Smooth muscle cell of the brain vasculature (primary cell): ENCODE measurements at regions not wholly inside any gene's neighbourhood (a gene's known extent, or its start where the extent isn't known, plus 50 kb on each side); places are given as distances from the start of the nearest gene placed in this dataset.

Experiments
- DNase-seq: peaks from one replicate; pipeline ENCODE4 v3.0.0-alpha.2; 2012; ENCODE audit warnings: low read depth, low spot score

DNA sequence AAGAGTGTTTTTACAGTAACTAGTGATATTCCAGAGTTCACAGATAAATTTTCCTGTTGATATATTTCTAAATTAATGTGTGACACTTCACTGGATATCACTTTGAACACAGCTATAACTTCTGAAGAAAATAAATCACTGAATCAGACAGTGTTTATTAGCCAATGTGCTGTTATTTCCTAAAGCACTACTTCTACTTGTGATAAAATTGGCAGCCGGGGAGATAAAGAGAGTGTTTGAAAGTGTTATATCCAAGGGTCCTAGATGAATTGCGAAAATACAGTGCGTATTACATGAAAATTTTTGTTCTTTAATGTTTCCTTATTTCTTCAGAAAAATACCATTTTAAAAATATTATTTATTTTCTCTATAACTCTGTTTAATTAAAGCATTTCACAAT lies 417.5 kb upstream of the ARGLU1 start:
- DNase-seq = no peak

DNA sequence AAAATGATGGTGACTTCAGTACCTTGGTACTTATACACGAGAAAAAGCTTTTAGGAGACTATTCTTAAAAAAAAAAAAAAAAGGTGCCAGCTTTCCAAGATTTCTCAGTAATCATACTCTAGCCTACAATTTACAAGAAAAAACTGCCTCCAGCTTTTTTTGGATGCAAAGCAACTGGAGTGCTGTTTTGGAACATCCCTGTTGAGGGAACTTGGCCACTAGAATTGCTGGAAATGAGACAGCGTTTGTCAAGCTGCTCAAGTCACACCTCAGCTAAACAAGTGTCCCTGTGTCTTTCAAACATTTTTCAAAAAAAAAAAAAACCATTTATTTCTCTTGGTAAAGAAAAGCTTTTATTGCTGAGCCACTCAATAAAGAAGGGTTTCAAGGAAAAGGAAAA lies 413.1 kb upstream of the ARGLU1 start:
- DNase-seq = no peak

DNA sequence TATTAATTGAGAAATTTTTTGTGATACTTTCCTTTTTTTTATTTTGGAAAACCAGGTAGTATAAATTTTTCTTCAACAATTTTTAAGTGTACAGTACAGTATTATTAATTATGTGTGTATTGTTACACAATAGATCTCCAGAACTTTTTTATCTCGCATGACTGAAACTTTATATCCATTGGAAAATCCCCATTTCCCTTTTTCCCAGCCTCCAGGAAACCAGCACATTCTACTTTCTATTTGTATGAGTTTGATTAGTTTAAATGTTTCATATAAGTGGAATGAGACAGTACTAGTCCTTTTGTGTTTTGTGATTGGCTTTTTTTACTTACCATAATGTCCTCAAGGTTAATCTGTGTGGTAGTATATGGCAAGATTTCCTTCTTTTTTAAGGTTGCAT lies 399.5 kb upstream of the ARGLU1 start:
- DNase-seq = no peak

DNA sequence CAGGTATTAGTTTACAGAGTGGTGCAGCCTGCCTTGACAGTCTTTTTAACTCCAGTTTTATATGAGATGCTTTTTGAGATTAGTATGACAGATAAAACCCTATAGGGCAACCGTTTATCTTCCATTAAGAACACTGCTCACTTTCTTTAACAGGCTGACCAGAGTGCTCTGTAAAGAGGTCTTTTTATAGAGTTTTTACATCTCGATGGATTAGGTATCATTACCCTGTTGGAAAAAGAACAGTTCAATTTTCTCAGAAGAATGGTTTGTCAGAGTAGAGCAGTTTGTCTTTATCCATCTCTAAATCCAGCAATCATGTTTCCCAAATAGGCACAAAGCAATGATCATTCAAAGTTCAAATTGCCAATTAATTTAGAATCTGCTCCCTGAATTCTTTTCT lies 395.2 kb upstream of the ARGLU1 start:
- DNase-seq = no peak

DNA sequence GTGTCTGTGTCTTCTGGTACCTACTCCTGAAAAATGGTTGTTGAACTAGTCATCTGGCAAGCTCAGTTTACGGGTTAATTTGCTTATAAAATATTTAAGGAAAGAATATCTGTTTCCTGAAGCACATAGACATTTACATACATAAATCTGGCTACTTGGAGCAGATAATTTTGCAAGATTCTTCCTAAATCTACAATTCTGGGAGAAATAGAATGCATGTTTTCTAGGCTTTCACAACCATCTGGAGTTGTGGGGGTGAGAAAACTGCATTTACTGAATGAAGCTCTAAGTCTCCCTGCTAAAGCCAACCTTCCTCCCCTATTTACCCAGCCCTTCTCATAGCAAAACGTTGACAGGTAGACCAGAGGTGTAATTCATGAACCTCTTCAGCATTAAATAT lies 393.7 kb upstream of the ARGLU1 start:
- DNase-seq = no peak

DNA sequence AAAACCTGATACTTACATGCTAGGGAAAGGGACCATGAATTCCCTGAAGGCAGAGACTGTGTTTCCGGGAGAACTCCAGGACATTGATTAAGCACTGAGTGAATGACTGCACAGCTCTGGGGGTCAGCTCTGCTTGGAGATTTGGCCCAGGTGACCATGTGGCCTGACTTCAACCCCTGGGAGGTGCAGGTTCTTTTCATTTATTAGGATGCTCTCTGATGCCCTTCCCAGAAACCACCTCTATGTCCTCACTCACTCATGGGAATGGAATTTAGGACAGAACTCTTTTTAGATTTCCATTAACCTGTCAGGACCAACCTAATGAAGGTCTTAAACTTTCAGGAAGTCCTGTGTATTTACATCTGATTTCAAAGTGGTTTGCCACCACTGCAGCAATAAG lies 393.3 kb upstream of the ARGLU1 start:
- DNase-seq = no peak

DNA sequence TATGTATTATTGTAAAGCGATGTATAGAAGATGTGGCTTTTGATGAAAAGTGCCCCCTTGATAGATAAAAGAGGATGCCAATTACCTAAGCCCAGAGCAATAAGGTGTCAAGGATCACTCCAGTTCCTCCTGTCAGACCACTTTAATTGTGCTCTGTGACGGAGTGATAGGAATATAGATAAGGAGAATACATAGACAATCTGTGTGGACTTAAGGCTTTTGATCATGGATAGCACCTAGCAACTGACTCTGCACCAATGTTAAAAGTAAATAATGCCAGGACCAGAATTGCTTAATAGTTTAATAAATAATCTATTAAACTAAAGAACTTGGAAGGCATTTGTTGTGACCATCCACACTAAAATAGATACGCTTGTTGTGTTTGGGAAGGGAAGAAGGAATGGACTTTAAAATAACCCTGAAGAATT lies 390.7 kb upstream of the ARGLU1 start:
- no peak for DNase-seq

DNA sequence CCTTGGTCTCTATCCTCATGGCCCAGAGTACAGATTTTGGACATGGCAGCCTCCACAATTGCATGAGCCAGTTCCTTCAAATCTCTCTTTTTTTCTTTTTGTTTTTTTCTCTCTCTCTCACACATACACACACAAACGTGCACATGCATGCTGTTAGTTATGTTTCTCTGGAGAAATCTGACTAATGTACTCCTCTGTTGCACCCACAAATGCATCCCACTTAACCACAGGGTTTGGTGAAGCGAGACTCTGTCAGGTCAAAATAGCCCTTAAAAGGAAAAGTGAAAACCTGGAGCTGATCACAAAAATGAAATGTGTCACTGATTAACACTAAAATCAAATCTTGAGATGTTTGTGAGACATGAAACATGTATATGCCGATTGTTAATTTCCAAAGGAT lies 374.6 kb upstream of the ARGLU1 start:
- no peak for DNase-seq

DNA sequence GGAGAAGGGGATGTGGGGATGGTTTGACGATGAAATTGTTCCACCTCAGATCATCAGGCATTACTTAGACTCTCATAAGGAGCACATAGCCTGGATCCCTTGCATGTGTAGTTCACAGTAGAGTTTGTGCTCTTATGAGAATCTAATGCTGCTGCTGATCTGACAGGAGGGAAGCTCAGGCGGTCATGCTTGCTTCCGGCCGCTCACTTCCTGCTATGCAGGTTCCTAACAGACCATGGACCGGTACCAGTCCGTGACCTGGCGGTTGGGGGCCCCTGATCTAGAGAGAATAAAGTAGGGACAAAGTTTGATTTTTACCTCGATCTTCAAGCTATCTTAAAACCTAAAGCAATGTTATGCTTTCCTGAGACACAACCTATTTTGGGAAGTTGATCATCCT lies 373.8 kb upstream of the ARGLU1 start:
- DNase-seq = no peak

DNA sequence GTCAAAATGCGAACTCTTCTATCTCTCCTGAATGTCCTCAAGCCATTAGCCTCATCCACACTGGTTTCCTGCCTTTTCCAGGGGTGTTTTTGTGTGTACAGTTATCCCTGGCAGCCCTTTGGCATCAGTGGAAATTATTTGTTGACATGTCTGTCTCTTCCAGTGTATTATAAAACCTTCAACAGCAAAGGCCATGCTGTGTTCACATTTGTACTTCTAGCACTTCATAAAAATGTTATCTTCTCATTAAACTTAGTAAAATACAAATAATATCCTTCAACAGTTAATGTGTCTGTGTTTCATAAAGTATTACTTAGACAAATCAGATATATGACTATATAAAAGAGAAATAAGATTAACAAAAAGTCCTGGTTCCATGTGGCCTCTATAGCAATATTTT lies 359.5 kb upstream of the ARGLU1 start:
- no peak for DNase-seq

DNA sequence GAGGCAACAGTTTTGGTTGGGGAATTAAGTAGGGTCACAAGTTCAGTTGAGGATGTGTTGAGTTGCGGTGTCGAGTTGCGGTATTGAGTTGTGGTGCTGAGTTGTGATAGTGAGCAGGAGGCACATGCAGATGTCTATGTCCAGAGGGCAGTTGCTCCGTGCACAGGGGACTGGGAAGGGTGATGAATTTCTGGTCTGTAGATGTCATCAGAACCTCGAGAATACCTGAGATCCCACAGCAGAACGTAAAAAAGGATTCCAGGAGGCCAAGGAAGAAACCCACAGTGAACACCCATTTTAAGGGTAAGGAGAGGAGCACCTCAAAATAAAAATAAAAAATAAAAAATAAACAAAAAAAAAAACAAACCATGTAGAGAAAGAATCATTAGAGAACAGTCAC lies 354.4 kb upstream of the ARGLU1 start:
- no peak for DNase-seq

DNA sequence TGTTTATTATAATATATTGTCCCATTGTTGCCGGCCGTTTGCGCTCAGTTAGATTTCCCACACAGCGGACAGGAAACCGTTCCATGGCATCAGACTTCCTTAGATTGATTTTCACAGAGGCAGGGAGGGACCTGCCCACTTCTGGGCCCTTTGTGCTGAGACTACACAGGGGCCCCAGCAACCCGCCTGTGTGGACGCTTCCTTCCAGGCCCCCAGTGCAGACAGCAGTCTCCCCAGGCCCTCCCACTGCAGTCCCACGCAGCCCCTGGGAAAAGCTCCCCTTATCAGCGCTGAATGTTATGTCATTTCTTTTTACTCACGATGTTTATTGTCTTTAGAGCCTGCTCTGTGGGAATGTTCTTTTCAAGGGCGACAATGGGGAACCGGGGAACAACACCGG lies 351.7 kb upstream of the ARGLU1 start:
- DNase-seq = no peak

DNA sequence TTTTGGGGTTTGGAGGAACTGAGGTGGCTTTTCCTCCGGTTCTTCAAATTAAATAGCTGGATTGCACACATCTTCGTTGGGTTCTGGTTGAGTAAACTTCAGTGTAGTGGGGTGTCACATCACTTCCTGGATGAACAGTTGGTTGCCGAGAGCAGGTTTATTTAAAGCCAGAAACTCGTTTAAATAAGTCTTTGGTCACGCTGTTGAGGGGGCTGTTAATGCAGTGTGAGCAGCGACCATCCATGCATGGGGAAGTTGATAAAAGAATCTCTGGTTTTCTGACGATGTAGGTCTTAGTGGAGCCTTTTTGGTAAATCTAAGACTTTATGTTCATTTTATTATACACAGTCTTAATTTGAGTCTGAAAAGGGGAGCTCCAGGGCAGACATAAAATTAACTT lies 351.2 kb upstream of the ARGLU1 start:
- no peak for DNase-seq

DNA sequence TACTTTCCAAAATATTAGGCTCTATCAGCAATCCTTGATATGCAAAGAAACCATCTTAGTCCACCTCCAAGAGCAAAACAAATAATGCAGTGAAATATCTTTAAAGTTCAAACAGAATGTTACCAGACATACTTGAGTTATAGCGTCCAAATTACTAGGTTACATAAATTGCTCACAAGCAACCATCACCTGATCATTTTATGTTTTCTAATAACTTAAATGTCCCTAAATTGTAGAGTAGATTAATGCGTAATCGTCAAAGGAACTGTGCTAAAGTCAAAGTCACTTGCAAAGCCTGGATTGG lies 350.6 kb upstream of the ARGLU1 start:
- no peak for DNase-seq

DNA sequence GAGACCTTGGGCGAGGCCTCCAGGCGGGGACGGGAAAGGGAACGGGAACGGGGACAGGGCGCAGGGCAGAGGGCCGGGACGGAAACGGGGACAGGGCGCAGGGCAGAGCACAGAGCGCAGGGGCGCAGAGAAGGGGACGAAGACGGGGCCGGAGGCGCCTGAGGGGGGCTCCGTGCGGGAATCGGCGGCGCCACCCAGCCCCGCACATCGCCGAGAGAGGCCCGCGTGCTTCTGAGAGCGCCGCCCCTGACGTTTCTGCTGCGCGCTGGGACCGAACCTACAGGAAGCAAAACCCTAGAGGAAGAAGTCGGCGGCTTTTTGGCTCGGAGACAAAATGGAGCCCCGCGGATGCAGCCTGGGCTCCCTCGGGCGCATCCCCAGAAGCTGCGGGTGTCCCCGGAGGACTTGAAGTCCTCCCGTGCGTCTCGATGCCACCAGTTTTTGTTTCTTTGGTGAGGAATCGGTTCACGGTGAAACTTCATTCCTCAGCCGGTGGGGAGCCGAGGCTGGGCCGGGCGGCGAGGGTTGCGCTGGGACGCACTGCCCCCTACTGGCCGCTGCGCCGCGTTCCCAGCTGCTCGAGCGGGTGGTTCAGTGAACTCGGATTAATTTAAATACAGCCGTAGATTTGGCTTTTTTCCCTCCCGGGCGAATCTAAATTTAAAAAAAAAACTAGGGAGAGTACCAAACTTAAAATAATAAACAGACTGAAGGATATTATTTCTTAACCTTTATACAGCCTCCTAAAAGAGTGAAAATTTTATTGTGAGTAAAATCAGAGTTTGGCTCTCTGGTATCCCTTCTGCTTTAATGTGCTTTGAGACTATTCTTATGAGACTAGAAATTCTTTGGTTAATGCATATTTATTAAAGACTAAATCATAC lies 350.0 kb upstream of the ARGLU1 start:
- DNase-seq = peak; percentile 50

DNA sequence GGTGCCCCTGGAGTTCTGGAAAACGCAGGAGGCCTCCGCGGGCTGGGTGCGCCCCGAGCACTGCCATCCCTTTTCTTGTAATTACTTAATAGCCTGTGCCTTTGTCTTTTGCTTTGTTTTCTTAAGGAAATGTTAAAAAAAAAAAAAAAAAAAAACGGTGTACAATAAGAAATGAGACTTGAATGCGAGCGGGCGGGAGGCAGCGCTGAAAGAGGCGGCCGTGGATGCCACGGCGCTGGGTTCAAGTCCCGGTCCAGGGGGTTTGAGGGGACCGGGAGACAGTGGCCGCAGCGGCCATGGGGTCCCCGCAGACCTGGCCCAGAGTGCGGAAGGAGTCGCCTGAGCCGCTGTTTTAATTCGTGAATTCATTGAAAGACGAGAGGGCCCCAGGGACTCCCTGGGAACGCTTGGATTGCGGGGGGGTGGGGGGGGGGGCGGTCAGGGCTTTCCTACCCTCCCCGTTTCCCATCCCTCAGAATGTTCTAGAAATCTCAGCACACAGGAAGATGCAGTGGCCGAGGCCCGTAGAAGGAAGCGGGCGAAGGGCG lies 349.2 kb upstream of the ARGLU1 start:
- DNase-seq = no peak

DNA sequence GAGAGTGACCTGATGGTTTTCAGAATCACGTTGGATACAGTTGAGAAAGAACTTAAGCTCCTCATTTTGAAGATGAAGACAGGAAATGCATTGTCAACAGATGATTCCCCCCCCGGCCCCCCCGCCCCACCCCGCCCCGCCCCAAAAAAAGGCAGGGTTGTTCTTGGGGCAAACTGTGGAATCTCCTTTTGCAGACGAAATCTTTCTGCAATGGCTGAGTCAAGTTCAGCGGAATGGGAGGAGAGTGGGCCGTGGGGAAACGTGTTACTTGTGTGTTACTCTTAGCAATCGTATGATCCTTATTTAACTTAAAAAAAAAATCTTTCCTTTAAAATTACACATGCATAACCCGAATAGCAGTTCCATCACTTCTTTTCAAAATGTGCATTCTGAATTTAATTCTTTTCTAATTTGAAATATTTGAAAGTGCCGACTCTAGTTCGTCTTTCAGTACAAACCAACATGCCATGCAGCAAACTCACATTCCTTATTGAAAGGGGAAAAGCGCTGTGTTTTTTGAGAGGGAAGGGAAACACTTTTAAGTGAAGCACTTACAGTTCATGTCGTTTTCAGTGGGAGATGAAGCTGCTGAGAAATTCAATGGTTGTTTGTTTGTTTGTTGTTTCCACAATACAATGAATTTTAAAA lies 348.5 kb upstream of the ARGLU1 start:
- DNase-seq = no peak

DNA sequence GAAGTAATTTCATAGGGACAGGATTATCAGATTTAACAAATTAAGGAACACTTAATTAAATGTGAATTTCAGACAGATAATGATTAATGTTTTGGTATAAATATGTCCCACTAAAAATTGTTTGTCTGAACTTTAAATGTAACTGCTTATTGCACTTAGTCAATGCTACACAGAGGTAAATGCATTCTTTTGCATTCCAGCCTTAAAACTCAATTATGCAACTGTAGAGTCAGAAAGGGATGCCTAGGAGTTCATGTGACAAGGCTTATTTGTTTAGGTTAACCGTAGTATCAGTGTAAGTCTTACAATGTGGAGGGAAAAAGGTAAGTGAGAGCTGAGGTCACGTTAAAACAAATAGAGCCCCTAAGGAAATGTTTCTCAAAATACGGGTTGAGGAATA lies 347.2 kb upstream of the ARGLU1 start:
- DNase-seq = no peak

DNA sequence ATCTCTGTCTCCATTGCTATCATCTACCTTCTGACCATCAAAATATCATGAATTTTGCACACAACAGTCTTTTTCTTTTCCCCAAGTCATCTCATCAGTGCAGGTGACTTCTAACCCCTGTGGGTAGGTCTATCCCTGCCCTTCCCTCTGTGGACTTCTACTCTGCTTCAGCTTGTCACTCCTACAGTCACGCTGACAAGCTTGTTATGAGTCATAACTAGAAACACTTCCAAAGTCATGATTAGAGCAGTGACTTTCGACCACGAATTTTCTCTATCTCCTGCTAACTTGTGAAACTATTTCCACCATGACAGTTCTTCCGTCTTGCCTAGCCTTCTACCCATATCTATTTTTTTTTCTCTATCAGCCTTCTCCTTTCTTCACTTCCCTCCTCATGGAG lies 343.7 kb upstream of the ARGLU1 start:
- no peak for DNase-seq

DNA sequence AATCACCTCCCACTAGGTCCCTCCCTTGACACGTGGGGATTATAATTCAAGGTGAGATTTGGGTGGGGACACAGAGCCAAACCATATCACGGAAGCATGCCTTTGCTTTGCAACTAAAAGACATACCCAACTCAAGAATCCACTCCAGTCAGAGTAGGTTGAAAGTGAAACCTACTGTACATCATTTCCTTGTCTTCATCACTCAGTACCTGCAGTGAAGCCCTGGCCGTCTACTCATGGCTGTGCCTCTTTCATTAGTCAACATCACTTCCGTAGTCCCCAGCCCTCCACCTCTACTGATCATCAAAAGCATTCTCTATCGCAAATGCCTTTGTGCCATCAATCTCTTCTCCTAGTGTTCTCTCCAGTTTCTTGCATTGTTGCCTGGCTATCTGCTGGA lies 343.1 kb upstream of the ARGLU1 start:
- DNase-seq = no peak

DNA sequence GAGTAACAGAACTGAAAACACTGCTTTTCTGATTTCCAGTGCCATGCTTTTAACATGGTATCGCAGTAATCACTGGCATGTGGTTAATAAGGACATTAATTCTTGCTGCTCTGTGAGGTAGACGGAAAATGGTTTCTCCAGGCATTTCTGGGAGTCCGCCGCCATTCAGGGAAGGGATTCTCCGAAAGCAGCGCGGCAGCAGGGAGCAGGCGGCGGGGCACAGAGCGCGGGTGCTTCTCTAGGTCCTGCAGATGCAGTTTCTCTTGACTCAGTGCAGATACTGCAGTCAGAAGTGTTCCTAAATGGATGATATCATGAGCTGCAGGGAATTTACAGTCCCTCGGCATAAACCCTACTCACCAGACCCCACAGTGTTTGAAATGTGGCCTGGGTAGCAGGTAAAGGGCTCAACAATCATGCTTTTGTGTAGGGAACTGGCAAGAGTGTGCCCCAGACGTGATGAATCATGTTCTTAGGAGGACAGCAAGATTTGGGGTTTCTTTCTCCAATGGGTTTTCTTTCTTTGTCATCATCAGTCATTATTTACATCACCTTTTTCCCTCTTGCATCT lies 338.6 kb upstream of the ARGLU1 start:
- DNase-seq = no peak

DNA sequence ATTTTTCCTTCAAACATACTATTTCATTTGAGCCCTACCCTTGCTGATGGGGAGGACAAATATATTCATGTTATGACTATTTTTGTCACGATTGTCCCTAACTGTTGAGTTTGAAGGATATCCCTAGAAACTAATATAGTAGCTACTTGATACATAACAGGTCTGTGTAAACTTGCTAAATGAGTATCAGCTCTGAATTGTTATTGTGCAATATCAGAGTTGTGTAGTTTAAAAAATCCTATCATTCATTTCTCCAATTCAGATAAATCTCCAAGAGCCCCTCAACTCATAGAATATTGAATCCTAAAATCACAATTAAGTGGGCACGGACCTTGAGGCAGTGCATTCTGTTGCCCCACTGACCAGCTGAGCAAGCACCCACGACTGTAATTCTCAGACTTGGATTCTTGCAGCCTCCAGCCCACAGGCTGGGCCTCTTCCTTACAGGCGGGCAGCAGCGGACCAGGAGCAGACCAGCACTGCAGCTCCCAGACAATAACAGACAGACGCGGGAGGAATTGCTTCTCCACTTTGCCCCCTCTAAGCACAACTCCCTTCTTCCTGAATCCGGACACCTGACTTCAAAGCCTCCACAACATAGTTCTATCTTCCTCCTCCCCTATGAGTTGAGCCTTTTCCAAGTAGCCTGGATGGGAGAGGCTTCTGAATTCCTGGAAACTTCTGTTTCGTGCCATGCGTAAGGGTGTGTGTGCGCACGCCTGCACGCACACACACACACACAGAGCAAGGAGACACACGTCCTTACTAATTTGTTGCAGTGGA lies 337.6 kb upstream of the ARGLU1 start:
- no peak for DNase-seq
